HepG2 (cell line): ENCODE measurements at regions not wholly inside any gene's neighbourhood (a gene's known extent, or its start where the extent isn't known, plus 50 kb on each side); places are given as distances from the start of the nearest gene placed in this dataset.

Experiments used
- ATAC-seq: fragments of 200-7000 bp; cut with Tn5 transposase; 3 replicates; pipeline ENCODE4 v1.9.1; 2020; ENCODE audit warnings: mild to moderate bottlenecking, moderate library complexity
- BruUV-seq: library from RNA; stranded (reverse); fragments of 400-500 nt; replicated peaks from 2 replicates; lab custom pipeline; 2021; lab: Mats Ljungman, UMichigan
- CTCF ChIA-PET: fragments of 300-600 bp; formaldehyde crosslinking; extraction: SDS; loops from one replicate; lab custom pipeline; 2021; ENCODE audit warnings: low total read pairs, inconsistent platforms, low intra/inter-chr PET ratio; lab: Yijun Ruan, JAX
- POLR2A ChIA-PET: fragments of 350-600 bp; sonication (Branson Sonifier 250); formaldehyde crosslinking; loops from one replicate; lab custom pipeline; 2020; ENCODE audit warnings: antibody characterized with exemption, inconsistent platforms; lab: Yijun Ruan, JAX
- DNase-seq: peaks from one replicate; pipeline ENCODE4 v3.0.0-alpha.2; 2015; ENCODE audit warnings: low spot score
- FAIRE-seq: peaks from 3 replicates; lab custom pipeline; 2011; peaks lifted over from hg19 to GRCh38; lab: Jason Lieb, UNC
- H2AFZ ChIP-seq: one replicate; pipeline ENCODE4 v1.6.1; 2011; ENCODE audit warnings: low read length, inconsistent platforms
- H3K27ac ChIP-seq: fragments of 300-600 bp; 3 replicates; pipeline ENCODE4 v1.8.0; 2011; ENCODE audit warnings: mixed run types, mild to moderate bottlenecking, mixed read lengths, low read length, inconsistent platforms; ENCODE audit not compliant: insufficient read depth; ENCODE audit errors: extremely low read length
- H3K27me3 ChIP-seq, 2 experiments: fragments of 200-600 bp in 1 of 2; 2 replicates in 1 of 2; 3 replicates in 1 of 2; pipeline versions ENCODE4 v1.6.0 to v1.8.0; 2011; ENCODE audit warnings: low read length in 2 of 2, mild to moderate bottlenecking in 2 of 2, moderate library complexity in 2 of 2, inconsistent platforms in 1 of 2; ENCODE audit not compliant: insufficient read depth in 2 of 2, control insufficient read depth in 1 of 2
- H3K36me3 ChIP-seq, 2 experiments: fragments of 200-600 bp in 1 of 2; replicated peaks in 1 of 2; 2 replicates in 1 of 2; 3 replicates in 1 of 2; pipeline versions ENCODE4 v1.5.1 to v1.8.0; 2011; ENCODE audit warnings: low read length in 2 of 2, inconsistent platforms in 1 of 2; ENCODE audit not compliant: insufficient read depth in 2 of 2, control insufficient read depth in 1 of 2
- H3K4me1 ChIP-seq: 2 replicates; pipeline ENCODE4 v1.5.1; 2012; ENCODE audit warnings: low read length, inconsistent platforms; ENCODE audit not compliant: insufficient read depth
- H3K4me2 ChIP-seq: 2 replicates; pipeline ENCODE4 v1.6.0; 2011; ENCODE audit warnings: low read depth, low read length, inconsistent platforms
- H3K4me3 ChIP-seq, 3 experiments: fragments of 200-600 bp in 1 of 3; sonication (generic), shearing (Covaris generic) in 1 of 3; replicated peaks in 1 of 3; 2 replicates each; pipeline ENCODE4 v1.5.1; 2011 to 2016; ENCODE audit warnings: low read length in 3 of 3, inconsistent platforms in 2 of 3, low read depth in 2 of 3, mild to moderate bottlenecking in 2 of 3, control low read depth in 1 of 3, mixed read lengths in 1 of 3; ENCODE audit not compliant: insufficient read depth in 1 of 3
- H3K79me2 ChIP-seq: one replicate; pipeline ENCODE4 v1.6.1; 2011; ENCODE audit warnings: low read length, inconsistent platforms; ENCODE audit not compliant: insufficient read depth
- H3K9ac ChIP-seq: 2 replicates; pipeline ENCODE4 v1.6.0; 2011; ENCODE audit warnings: mild to moderate bottlenecking, low read depth, low read length, inconsistent platforms; ENCODE audit not compliant: insufficient read depth
- H3K9me3 ChIP-seq: 2 replicates; pipeline ENCODE4 v1.5.1; 2012; ENCODE audit warnings: mild to moderate bottlenecking, low read length
- H4K20me1 ChIP-seq: 2 replicates; pipeline ENCODE4 v1.6.0; 2011; ENCODE audit warnings: inconsistent platforms, mild to moderate bottlenecking, low read length, moderate library complexity; ENCODE audit not compliant: insufficient read depth
- HNRNPK ChIP-seq: fragments of 200-400 bp; formaldehyde crosslinking; IDR thresholded peaks from 2 replicates; pipeline ENCODE4 v1.6.1; 2018; ENCODE audit warnings: low read length, low read depth, moderate library complexity, mild to moderate bottlenecking; ENCODE audit not compliant: poor library complexity, severe bottlenecking
- HOXA3 ChIP-seq: sonication (generic); formaldehyde crosslinking; IDR thresholded peaks from 2 replicates; pipeline ENCODE4 v1.5.0; 2020; ENCODE audit warnings: missing genetic modification reagents
- HOXA9 ChIP-seq: sonication (generic); formaldehyde crosslinking; IDR thresholded peaks from 2 replicates; pipeline ENCODE4 v1.8.1; 2022; ENCODE audit warnings: missing genetic modification reagents, mild to moderate bottlenecking, moderate library complexity, borderline replicate concordance
- MEIS2 ChIP-seq: sonication (generic); formaldehyde crosslinking; IDR thresholded peaks from 2 replicates; pipeline ENCODE4 v1.9.0; 2021; ENCODE audit warnings: mild to moderate bottlenecking, missing genetic modification reagents
- NR0B2 ChIP-seq: sonication (generic); formaldehyde crosslinking; IDR thresholded peaks from 2 replicates; pipeline ENCODE4 v1.4.0; 2020; ENCODE audit warnings: mild to moderate bottlenecking, missing genetic modification reagents
- PHF21A ChIP-seq: sonication (generic); formaldehyde crosslinking; IDR thresholded peaks from 2 replicates; pipeline ENCODE4 v1.5.0; 2020; ENCODE audit warnings: mild to moderate bottlenecking, missing genetic modification reagents
- RAD21 ChIP-seq: fragments of 450-650 bp; formaldehyde crosslinking; IDR thresholded peaks from 2 replicates; pipeline ENCODE4 v1.5.0; 2020; ENCODE audit warnings: mild to moderate bottlenecking
- SALL1 ChIP-seq: sonication (generic); formaldehyde crosslinking; IDR thresholded peaks from 2 replicates; pipeline ENCODE4 v1.8.0; 2022; ENCODE audit warnings: mild to moderate bottlenecking, missing genetic modification reagents
- TBX2 ChIP-seq: sonication (generic); formaldehyde crosslinking; IDR thresholded peaks from 2 replicates; pipeline ENCODE4 v1.5.0; 2020; ENCODE audit warnings: missing genetic modification reagents, mild to moderate bottlenecking, borderline replicate concordance
- TEAD2 ChIP-seq: sonication (generic); formaldehyde crosslinking; IDR thresholded peaks from 2 replicates; pipeline ENCODE4 v1.9.0; 2021; ENCODE audit warnings: missing genetic modification reagents
- YY1 ChIP-seq: IDR thresholded peaks from 2 replicates; pipeline ENCODE4 v1.6.1; 2011; ENCODE audit warnings: low read length, low read depth, moderate library complexity, mild to moderate bottlenecking; ENCODE audit not compliant: insufficient read depth, insufficient replicate concordance
- ZNF569 ChIP-seq: sonication (generic); formaldehyde crosslinking; IDR thresholded peaks from 2 replicates; pipeline ENCODE4 v1.5.0; 2020; ENCODE audit warnings: mild to moderate bottlenecking, missing genetic modification reagents, moderate library complexity, borderline replicate concordance
- ZNF607 ChIP-seq: sonication (generic); formaldehyde crosslinking; IDR thresholded peaks from 2 replicates; pipeline ENCODE4 v1.5.1; 2020; ENCODE audit warnings: missing genetic modification reagents, mild to moderate bottlenecking, borderline replicate concordance
- ZNF644 ChIP-seq: IDR thresholded peaks from 2 replicates; pipeline ENCODE4 v1.6.1; 2016; ENCODE audit warnings: low read depth
- ZNF766 ChIP-seq: sonication (generic); formaldehyde crosslinking; IDR thresholded peaks from 2 replicates; pipeline ENCODE4 v1.5.0; 2020; ENCODE audit warnings: missing genetic modification reagents, borderline replicate concordance
- ZNF772 ChIP-seq: sonication (generic); formaldehyde crosslinking; IDR thresholded peaks from 2 replicates; pipeline ENCODE4 v1.5.0; 2020; ENCODE audit warnings: mild to moderate bottlenecking, missing genetic modification reagents
- WGBS: methylation state at CpG from one replicate; pipeline ENCODE4 v1.1.6; 2017; ENCODE audit warnings: low lambda C conversion rate; 5-methylcytosine and 5-hydroxymethylcytosine counted together
- in situ Hi-C: cut with HindIII; loops from 2 replicates; pipeline ENCODE4 v1.10.0; 2017; ENCODE audit warnings: low pct_unique_long_range_greater_than_20kb; ENCODE audit not compliant: extremely low pct_ligation_motif_present
- intact Hi-C: fragments of 100-400 bp; cut with micrococcal nuclease; formaldehyde crosslinking; loops from one replicate; pipeline ENCODE4 v1.10.0; 2022; ENCODE audit not compliant: unreplicated experiment
- TF ChIP-seq, protein P1 (sequence below): sonication (generic); formaldehyde crosslinking; IDR thresholded peaks from 2 replicates; pipeline ENCODE4 v1.4.0; 2020; ENCODE audit warnings: missing genetic modification reagents
- TF ChIP-seq, protein P2 (sequence below): sonication (generic); formaldehyde crosslinking; IDR thresholded peaks from 2 replicates; pipeline ENCODE4 v1.4.0; 2020; ENCODE audit warnings: mild to moderate bottlenecking, missing genetic modification reagents, borderline replicate concordance

GRCh38 chr15:53197426-53197839 is 407.3 kb upstream of the ONECUT1 start:
- H3K9me3 ChIP-seq: no peaks in the 10 kb centered on the region
- no peaks in the 10 kb centered on the region for H3K36me3 ChIP-seq
- no peaks in the 10 kb centered on the region for H4K20me1 ChIP-seq
- DNase-seq: peak; percentile 44
- 5% methylated on average over 18 of the region's 23 CpGs for WGBS
- H3K79me2 ChIP-seq: no peaks in the 10 kb centered on the region
- H3K4me2 ChIP-seq: peak overlapping the region; percentile 73
- peak overlapping the region in 1 of 3 experiments; percentile 26; a peak in 1 of 6 replicates for H3K4me3 ChIP-seq
- ATAC-seq: peak; percentile 95
- no peak for FAIRE-seq
- no peaks in the 10 kb centered on the region for H3K27me3 ChIP-seq
- no peak overlapping the region for H2AFZ ChIP-seq
- H3K27ac ChIP-seq: no peak overlapping the region
- CTCF ChIA-PET: interaction anchor here (1.8 kb wide), 1 partner anchor 417 kb away, joined by 11 read pairs; no protein-coding TSS in a partner anchor
- H3K4me1 ChIP-seq: peaks cover 7% of the 10 kb centered on the region
- in situ Hi-C loops (loop anchor here (5.0 kb wide), 1 partner anchor 415 kb away; no protein-coding TSS in a partner anchor), intact Hi-C loops (loop anchor here (1.0 to 10.0 kb wide), 4 partner anchors 257 to 517 kb away; no protein-coding TSS in a partner anchor)
- POLR2A ChIA-PET: no interaction called here
- BruUV-seq: no TSS peak
- no peak overlapping the region for H3K9ac ChIP-seq
- TF ChIP-seq MEIS2 (CRISPR knock-in tag): peak; percentile 62; the same call in 1 of the 2 replicates
- TF ChIP-seq, protein P1, sequence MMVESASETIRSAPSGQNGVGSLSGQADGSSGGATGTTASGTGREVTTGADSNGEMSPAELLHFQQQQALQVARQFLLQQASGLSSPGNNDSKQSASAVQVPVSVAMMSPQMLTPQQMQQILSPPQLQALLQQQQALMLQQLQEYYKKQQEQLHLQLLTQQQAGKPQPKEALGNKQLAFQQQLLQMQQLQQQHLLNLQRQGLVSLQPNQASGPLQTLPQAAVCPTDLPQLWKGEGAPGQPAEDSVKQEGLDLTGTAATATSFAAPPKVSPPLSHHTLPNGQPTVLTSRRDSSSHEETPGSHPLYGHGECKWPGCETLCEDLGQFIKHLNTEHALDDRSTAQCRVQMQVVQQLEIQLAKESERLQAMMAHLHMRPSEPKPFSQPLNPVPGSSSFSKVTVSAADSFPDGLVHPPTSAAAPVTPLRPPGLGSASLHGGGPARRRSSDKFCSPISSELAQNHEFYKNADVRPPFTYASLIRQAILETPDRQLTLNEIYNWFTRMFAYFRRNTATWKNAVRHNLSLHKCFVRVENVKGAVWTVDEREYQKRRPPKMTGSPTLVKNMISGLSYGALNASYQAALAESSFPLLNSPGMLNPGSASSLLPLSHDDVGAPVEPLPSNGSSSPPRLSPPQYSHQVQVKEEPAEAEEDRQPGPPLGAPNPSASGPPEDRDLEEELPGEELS: peak; percentile 28; the same call in 1 of the 2 replicates
- no peak for TF ChIP-seq HOXA9
- 0 out of 2 replicates have a peak, but pooled peaks have one; percentile 38 for TF ChIP-seq ZNF772
- 0 out of 2 replicates have a peak, but pooled peaks have one; percentile 19 for TF ChIP-seq PHF21A
- peak; percentile 67 for TF ChIP-seq YY1
- peak; percentile 52 for TF ChIP-seq TBX2 (CRISPR knock-in tag)
- no peak for TF ChIP-seq NR0B2
- TF ChIP-seq, protein P2, sequence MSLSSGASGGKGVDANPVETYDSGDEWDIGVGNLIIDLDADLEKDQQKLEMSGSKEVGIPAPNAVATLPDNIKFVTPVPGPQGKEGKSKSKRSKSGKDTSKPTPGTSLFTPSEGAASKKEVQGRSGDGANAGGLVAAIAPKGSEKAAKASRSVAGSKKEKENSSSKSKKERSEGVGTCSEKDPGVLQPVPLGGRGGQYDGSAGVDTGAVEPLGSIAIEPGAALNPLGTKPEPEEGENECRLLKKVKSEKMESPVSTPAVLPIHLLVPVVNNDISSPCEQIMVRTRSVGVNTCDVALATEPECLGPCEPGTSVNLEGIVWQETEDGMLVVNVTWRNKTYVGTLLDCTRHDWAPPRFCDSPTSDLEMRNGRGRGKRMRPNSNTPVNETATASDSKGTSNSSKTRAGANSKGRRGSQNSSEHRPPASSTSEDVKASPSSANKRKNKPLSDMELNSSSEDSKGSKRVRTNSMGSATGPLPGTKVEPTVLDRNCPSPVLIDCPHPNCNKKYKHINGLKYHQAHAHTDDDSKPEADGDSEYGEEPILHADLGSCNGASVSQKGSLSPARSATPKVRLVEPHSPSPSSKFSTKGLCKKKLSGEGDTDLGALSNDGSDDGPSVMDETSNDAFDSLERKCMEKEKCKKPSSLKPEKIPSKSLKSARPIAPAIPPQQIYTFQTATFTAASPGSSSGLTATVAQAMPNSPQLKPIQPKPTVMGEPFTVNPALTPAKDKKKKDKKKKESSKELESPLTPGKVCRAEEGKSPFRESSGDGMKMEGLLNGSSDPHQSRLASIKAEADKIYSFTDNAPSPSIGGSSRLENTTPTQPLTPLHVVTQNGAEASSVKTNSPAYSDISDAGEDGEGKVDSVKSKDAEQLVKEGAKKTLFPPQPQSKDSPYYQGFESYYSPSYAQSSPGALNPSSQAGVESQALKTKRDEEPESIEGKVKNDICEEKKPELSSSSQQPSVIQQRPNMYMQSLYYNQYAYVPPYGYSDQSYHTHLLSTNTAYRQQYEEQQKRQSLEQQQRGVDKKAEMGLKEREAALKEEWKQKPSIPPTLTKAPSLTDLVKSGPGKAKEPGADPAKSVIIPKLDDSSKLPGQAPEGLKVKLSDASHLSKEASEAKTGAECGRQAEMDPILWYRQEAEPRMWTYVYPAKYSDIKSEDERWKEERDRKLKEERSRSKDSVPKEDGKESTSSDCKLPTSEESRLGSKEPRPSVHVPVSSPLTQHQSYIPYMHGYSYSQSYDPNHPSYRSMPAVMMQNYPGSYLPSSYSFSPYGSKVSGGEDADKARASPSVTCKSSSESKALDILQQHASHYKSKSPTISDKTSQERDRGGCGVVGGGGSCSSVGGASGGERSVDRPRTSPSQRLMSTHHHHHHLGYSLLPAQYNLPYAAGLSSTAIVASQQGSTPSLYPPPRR (CRISPR knock-in tag): no peak
- TF ChIP-seq ZNF569 (CRISPR knock-in tag): no peak
- TF ChIP-seq ZNF607 (CRISPR knock-in tag): no peak
- TF ChIP-seq SALL1 (CRISPR knock-in tag): peak; percentile 92
- 0 out of 2 replicates have a peak, but pooled peaks have one; percentile 28 for TF ChIP-seq HOXA3 (CRISPR knock-in tag)
- TF ChIP-seq ZNF644 (CRISPR knock-in tag): 0 out of 2 replicates have a peak, but pooled peaks have one; percentile 16
- no peak for TF ChIP-seq ZNF766 (CRISPR knock-in tag)
- no peak for TF ChIP-seq HNRNPK
- TF ChIP-seq TEAD2 (CRISPR knock-in tag): no peak
- TF ChIP-seq RAD21 (CRISPR knock-in tag): peak; percentile 90
